ENCODE measurements at regions not wholly inside any gene's neighbourhood (a gene's known extent, or its start where the extent isn't known, plus 50 kb on each side); places are given as distances from the start of the nearest gene placed in this dataset.

GRCh38 chr2:65687614-65688013 lies 255.2 kb upstream of the SPRED2 start:
- no peak overlapping the region for H3K27ac ChIP-seq (ENCODE audit: low read depth, low read length)
- H3K9me3 Mint-ChIP-seq (ENCODE audit: unreplicated experiment) = no peaks in the 10 kb centered on the region
- H3K4me3 Mint-ChIP-seq (ENCODE audit: unreplicated experiment) = no peak overlapping the region
- peaks cover 4% of the 10 kb centered on the region for H3K27me3 ChIP-seq (ENCODE audit: insufficient read depth, low read length)
- TF ChIP-seq EZH2 (IDR thresholded peaks at IDR 0.05; ENCODE audit: insufficient read depth, low read length) (no peak), CTCF (IDR thresholded peaks at IDR 0.05; ENCODE audit: insufficient read depth, low read depth, low read length) (no peak)
- DNase-seq (ENCODE audit: low read depth) = no peak
- H3K27me3 Mint-ChIP-seq (ENCODE audit: low read depth, unreplicated experiment) = peaks cover 5% of the 10 kb centered on the region
- no peaks in the 10 kb centered on the region for H3K36me3 Mint-ChIP-seq (ENCODE audit: low read depth, unreplicated experiment)
- no peaks in the 10 kb centered on the region for H3K36me3 ChIP-seq (ENCODE audit: insufficient read depth, low read length)
- no peak overlapping the region for H3K27ac Mint-ChIP-seq (ENCODE audit: unreplicated experiment)
- H3K4me3 ChIP-seq (ENCODE audit: insufficient read depth, low read depth, low read length) = no peak overlapping the region
- no peaks in the 10 kb centered on the region for H3K4me1 Mint-ChIP-seq (ENCODE audit: low read depth, unreplicated experiment)
- H4K20me1 ChIP-seq (ENCODE audit: insufficient read depth, low read length) = no peaks in the 10 kb centered on the region
- H3K4me1 ChIP-seq (ENCODE audit: insufficient read depth, low read length) = no peaks in the 10 kb centered on the region
- no peak overlapping the region for H3K9ac ChIP-seq (ENCODE audit: low read length)
- no peaks in the 10 kb centered on the region for H3K9me3 ChIP-seq (ENCODE audit: insufficient read depth, low read depth, low read length)
- no peaks in the 10 kb centered on the region for H3K79me2 ChIP-seq (ENCODE audit: insufficient read depth, low read length)
- no peak overlapping the region for H3K4me2 ChIP-seq (ENCODE audit: low read length)
- FAIRE-seq = no peak
- H2AFZ ChIP-seq (ENCODE audit: low read depth, low read length) = no peak overlapping the region

- Mint-ChIP-seq H3K4me1 (ENCODE audit: low read depth, unreplicated experiment) (no peaks in the 10 kb centered on the region), H3K4me3 (ENCODE audit: unreplicated experiment) (no peak overlapping the region), H3K27ac (ENCODE audit: unreplicated experiment) (no peak overlapping the region), H3K9me3 (ENCODE audit: unreplicated experiment) (no peaks in the 10 kb centered on the region), H3K36me3 (ENCODE audit: low read depth, unreplicated experiment) (no peaks in the 10 kb centered on the region), H3K27me3 (ENCODE audit: low read depth, unreplicated experiment) (peaks cover 7% of the 10 kb centered on the region)
- Histone ChIP-seq H3K27me3 (ENCODE audit: insufficient read depth, low read length) (peaks cover 4% of the 10 kb centered on the region), H3K4me1 (ENCODE audit: insufficient read depth, low read length) (no peaks in the 10 kb centered on the region), H4K20me1 (ENCODE audit: insufficient read depth, low read length) (no peaks in the 10 kb centered on the region), H3K36me3 (ENCODE audit: insufficient read depth, low read length) (no peaks in the 10 kb centered on the region), H3K9ac (ENCODE audit: low read length) (no peak overlapping the region), H3K9me3 (ENCODE audit: insufficient read depth, low read depth, low read length) (no peaks in the 10 kb centered on the region), H3K27ac (ENCODE audit: low read depth, low read length) (no peak overlapping the region), H3K4me2 (ENCODE audit: low read length) (no peak overlapping the region), H3K79me2 (ENCODE audit: insufficient read depth, low read length) (no peaks in the 10 kb centered on the region), H2AFZ (ENCODE audit: low read depth, low read length) (no peak overlapping the region), H3K4me3 (ENCODE audit: insufficient read depth, low read depth, low read length) (no peak overlapping the region)
- FAIRE-seq = no peak
- DNase-seq (ENCODE audit: low read depth) = no peak
- TF ChIP-seq EZH2 (IDR thresholded peaks at IDR 0.05; ENCODE audit: insufficient read depth, low read length) (no peak), CTCF (IDR thresholded peaks at IDR 0.05; ENCODE audit: insufficient read depth, low read depth, low read length) (no peak)
Measured at GRCh38 chr2:65686928-65687521, 254.6 kb upstream of the SPRED2 start.

- TF ChIP-seq EZH2 (IDR thresholded peaks at IDR 0.05; ENCODE audit: insufficient read depth, low read length) = no peak
- TF ChIP-seq CTCF (IDR thresholded peaks at IDR 0.05; ENCODE audit: insufficient read depth, low read depth, low read length) = no peak
Measured at GRCh38 chr2:65681503-65681902, 249.1 kb upstream of the SPRED2 start.

More at GRCh38 chr2:65681503-65681902, 249.1 kb upstream of the SPRED2 start:
- H3K9me3 ChIP-seq (ENCODE audit: insufficient read depth, low read depth, low read length) = no peaks in the 10 kb centered on the region
- no peak overlapping the region for H3K27ac ChIP-seq (ENCODE audit: low read depth, low read length)
- H3K79me2 ChIP-seq (ENCODE audit: insufficient read depth, low read length) = no peaks in the 10 kb centered on the region
- no peaks in the 10 kb centered on the region for H4K20me1 ChIP-seq (ENCODE audit: insufficient read depth, low read length)
- H3K4me3 ChIP-seq (ENCODE audit: insufficient read depth, low read depth, low read length) = no peak overlapping the region
- H3K9ac ChIP-seq (ENCODE audit: low read length) = no peak overlapping the region
- Mint-ChIP-seq H3K27ac (ENCODE audit: unreplicated experiment) (no peak overlapping the region), H3K9me3 (ENCODE audit: unreplicated experiment) (no peaks in the 10 kb centered on the region), H3K36me3 (ENCODE audit: low read depth, unreplicated experiment) (no peaks in the 10 kb centered on the region), H3K27me3 (ENCODE audit: low read depth, unreplicated experiment) (peaks cover 4% of the 10 kb centered on the region), H3K4me1 (ENCODE audit: low read depth, unreplicated experiment) (no peaks in the 10 kb centered on the region), H3K4me3 (ENCODE audit: unreplicated experiment) (no peak overlapping the region)
- H3K4me1 ChIP-seq (ENCODE audit: insufficient read depth, low read length) = no peaks in the 10 kb centered on the region
- no peaks in the 10 kb centered on the region for H3K36me3 ChIP-seq (ENCODE audit: insufficient read depth, low read length)
- H2AFZ ChIP-seq (ENCODE audit: low read depth, low read length) = no peak overlapping the region
- FAIRE-seq = no peak
- H3K27me3 ChIP-seq (ENCODE audit: insufficient read depth, low read length) = no peaks in the 10 kb centered on the region
- no peak overlapping the region for H3K4me2 ChIP-seq (ENCODE audit: low read length)
- DNase-seq (ENCODE audit: low read depth) = no peak
